ENCODE measurements at regions not wholly inside any gene's neighbourhood (a gene's known extent, or its start where the extent isn't known, plus 50 kb on each side); places are given as distances from the start of the nearest gene placed in this dataset.

DNA sequence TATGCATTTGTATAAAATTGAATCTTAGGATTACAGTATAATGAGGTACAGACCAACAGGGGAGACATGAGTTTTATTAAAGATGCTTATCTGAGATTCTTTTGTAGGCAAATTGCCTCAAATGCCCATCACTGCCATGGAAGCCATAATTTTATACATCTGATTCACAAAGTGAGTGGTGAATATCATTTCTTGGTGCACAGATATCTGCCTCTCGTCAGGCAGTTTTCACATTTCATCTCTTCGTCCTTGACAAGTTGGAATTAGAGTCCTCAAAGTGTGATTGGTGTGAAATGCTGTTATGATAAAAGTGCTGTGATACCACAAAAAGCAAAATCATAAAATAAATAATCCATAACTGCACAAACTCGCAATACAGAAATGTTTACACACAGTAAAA lies 1602.8 kb upstream of the DDX18 start:
- ATAC-seq (ENCODE audit: low FRiP score): no peak
- TF ChIP-seq, protein P1, sequence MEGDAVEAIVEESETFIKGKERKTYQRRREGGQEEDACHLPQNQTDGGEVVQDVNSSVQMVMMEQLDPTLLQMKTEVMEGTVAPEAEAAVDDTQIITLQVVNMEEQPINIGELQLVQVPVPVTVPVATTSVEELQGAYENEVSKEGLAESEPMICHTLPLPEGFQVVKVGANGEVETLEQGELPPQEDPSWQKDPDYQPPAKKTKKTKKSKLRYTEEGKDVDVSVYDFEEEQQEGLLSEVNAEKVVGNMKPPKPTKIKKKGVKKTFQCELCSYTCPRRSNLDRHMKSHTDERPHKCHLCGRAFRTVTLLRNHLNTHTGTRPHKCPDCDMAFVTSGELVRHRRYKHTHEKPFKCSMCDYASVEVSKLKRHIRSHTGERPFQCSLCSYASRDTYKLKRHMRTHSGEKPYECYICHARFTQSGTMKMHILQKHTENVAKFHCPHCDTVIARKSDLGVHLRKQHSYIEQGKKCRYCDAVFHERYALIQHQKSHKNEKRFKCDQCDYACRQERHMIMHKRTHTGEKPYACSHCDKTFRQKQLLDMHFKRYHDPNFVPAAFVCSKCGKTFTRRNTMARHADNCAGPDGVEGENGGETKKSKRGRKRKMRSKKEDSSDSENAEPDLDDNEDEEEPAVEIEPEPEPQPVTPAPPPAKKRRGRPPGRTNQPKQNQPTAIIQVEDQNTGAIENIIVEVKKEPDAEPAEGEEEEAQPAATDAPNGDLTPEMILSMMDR (IDR thresholded peaks at IDR 0.05): no peak
- DNase-seq (ENCODE audit: low spot score): no peak

DNA sequence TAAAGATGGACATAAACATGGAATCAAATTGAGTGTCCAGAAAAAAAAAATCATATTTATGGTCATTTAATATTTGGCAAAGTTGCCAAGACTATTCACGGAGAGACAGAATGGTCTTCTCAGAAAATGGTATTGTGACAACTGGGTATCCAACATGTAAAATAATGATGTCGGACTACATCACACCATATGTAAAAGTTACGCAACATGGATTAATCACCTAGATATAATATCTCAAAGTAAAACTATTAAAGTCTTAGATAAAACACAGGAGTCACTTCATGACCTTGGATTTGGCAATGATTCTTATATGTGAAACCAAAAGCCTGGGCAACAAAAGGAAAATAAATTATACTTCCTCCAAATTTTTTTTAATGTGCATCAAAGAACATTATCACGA lies 1591.7 kb upstream of the DDX18 start:
- DNase-seq (ENCODE audit: low spot score) (no peak), ATAC-seq (ENCODE audit: low FRiP score) (no peak)
- TF ChIP-seq, protein P1 (IDR thresholded peaks at IDR 0.05): no peak

DNA sequence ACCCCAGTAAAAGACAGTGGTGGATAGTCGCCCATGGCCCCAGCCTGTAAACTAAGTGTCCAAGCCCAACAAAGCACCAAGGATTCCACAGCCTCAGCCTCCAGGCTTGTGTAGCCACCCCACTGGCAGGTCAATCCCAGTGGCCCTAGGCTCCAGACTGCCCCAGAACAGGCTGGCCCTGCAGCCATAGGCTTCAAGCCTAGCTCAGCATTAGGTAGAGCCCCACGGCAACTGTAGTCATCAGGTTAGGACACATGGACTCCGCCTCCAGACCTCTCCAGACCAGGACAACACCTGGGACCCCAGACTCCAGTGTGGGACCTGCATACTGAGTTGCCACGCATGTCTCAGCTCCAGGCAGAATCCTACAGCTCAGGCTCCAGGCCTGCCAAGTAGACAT lies 1590.6 kb upstream of the DDX18 start:
- no peak for ATAC-seq (ENCODE audit: low FRiP score)
- no peak for DNase-seq (ENCODE audit: low spot score)
- TF ChIP-seq, protein P1 (IDR thresholded peaks at IDR 0.05): no peak

DNA sequence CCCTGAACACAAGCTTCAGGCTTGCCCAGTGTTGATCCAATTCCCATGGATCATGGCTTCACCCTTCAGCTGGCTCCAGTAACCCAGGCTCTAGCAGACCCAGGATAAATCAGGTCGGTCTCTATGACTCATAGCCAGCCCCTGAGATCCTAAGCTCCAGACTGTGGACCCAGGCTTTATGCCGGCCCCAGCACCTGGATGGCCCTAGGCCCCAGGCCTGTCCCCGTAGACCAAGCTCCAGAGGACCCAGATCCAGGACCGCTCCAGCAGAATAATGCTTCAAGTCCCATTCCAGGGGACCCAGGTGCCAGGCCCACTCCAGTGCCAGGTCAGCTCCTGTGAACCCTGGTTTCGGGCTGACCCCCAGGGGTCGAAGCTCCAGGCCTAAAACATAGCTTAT lies 1589.9 kb upstream of the DDX18 start:
- TF ChIP-seq, protein P1 (IDR thresholded peaks at IDR 0.05): no peak
- no peak for ATAC-seq (ENCODE audit: low FRiP score)

DNA sequence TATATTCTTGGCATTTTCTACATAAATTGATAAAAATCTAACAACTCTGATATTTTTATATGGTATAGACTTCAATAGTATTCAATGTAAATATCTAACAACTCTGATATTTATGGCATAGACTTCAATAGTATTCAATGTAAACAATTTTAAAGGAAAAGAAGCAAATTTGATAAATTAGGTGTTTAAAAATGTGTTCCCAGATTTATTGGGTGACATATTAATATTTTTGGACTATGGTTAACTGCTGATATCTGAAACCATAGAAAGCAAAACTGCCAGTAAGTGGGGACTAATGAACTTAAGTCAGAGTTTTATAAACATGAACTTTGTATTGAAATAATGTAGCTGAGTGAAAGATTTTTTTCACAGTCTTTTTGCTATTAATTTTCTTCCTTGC lies 1576.0 kb upstream of the DDX18 start:
- TF ChIP-seq, protein P1 (IDR thresholded peaks at IDR 0.05): no peak
- ATAC-seq (ENCODE audit: low FRiP score) (no peak), DNase-seq (ENCODE audit: low spot score) (no peak)

More for the DNA sequence above, 1589.9 kb upstream of the DDX18 start:
- DNase-seq (ENCODE audit: low spot score): no peak

DNA sequence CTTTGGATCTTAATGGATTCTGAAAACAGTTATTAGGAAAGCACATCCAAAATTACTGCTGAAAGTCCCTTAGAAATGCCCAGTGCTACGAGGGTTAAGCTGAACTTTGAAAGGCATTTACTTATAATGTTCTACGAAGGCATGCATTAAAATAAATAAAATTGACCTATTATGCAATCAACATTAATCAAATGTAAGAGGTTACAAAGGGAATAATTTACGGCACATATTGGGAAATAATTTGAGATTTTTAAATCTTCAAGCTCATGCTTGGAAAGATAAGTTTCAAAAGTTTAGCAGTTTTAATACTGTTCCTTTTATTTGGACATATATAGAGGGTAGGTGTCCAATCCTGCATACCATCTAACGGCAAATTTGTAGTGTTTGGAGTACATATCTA lies 1564.1 kb upstream of the DDX18 start:
- TF ChIP-seq, protein P1 (IDR thresholded peaks at IDR 0.05): no peak
- ATAC-seq (ENCODE audit: low FRiP score) (no peak), DNase-seq (ENCODE audit: low spot score) (no peak)

DNA sequence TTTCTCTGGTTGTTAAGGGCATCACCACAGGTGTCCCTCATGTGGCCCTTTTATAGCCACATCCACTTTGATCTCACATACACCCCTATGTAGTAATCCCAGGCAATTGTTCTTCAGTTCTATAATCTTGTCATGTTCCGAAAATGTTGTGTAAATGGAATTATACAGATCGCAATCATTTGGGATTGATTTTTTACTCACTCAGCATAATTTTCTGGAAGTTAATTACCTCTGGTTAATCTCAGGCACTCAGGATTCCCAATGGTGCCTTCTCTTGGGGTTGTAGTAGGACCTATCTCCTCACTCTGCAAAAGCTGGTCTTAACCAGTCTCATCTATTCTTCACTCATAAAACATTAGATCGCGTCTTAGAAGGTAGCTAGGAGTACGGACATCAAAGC lies 1549.6 kb upstream of the DDX18 start:
- DNase-seq (ENCODE audit: low spot score): no peak
- TF ChIP-seq, protein P1 (IDR thresholded peaks at IDR 0.05): no peak
- no peak for ATAC-seq (ENCODE audit: low FRiP score)
